K562 (cell line): ENCODE measurements at regions not wholly inside any gene's neighbourhood (a gene's known extent, or its start where the extent isn't known, plus 50 kb on each side); places are given as distances from the start of the nearest gene placed in this dataset.

Experiments
- ATAC-seq: fragments of 200-7000 bp; cut with Tn5 transposase; 3 replicates; pipeline ENCODE4 v1.9.1; 2020; ENCODE audit warnings: moderate library complexity
- BruUV-seq: library from RNA; stranded (reverse); fragments of 400-500 nt; replicated peaks from 2 replicates; lab custom pipeline; 2021; lab: Mats Ljungman, UMichigan
- CTCF ChIA-PET: fragments of 300-600 bp; formaldehyde crosslinking; extraction: SDS; loops from one replicate; lab custom pipeline; 2021; ENCODE audit warnings: low intra/inter-chr PET ratio; lab: Yijun Ruan, JAX
- POLR2A ChIA-PET: fragments of 300-600, 350-650 bp; sonication (Branson Sonifier 250); formaldehyde crosslinking; extraction: SDS; loops from one replicate; lab custom pipeline; 2021; ENCODE audit warnings: antibody characterized with exemption, inconsistent platforms; lab: Yijun Ruan, JAX
- DNase-seq, 4 experiments: peaks; one replicate each; pipeline versions ENCODE4 v3.0.0 to v3.0.0-alpha.2; 2011 to 2018; ENCODE audit warnings: low spot score in 3 of 4, mixed read lengths in 3 of 4; ENCODE audit errors: extremely low read depth in 1 of 4
- FAIRE-seq: peaks from 2 replicates; lab custom pipeline; 2011; peaks lifted over from hg19 to GRCh38; lab: Jason Lieb, UNC
- H2AFZ ChIP-seq: 2 replicates; pipeline ENCODE4 v1.6.0; 2011; ENCODE audit warnings: low read depth, low read length, control low read depth, inconsistent platforms
- H3K27ac ChIP-seq: fragments of 200-600 bp; 3 replicates; pipeline ENCODE4 v1.8.0; 2011; ENCODE audit warnings: low read depth, mild to moderate bottlenecking, control low read depth, inconsistent platforms, low read length, moderate library complexity, mixed read lengths; ENCODE audit errors: extremely low read depth
- H3K27me3 ChIP-seq, 2 experiments: fragments of 300-600 bp in 1 of 2; 2 replicates in 1 of 2; 3 replicates in 1 of 2; pipeline versions ENCODE4 v1.6.0 to v1.8.0; 2011; ENCODE audit warnings: inconsistent platforms in 2 of 2, low read length in 2 of 2, mild to moderate bottlenecking in 1 of 2, mixed read lengths in 1 of 2, moderate library complexity in 1 of 2; ENCODE audit not compliant: control insufficient read depth in 2 of 2, insufficient read depth in 2 of 2
- H3K36me3 ChIP-seq: fragments of 300-600 bp; 3 replicates; pipeline ENCODE4 v1.8.0; 2011; ENCODE audit warnings: mild to moderate bottlenecking, low read length, inconsistent platforms; ENCODE audit not compliant: control insufficient read depth, insufficient read depth
- H3K4me1 ChIP-seq, 2 experiments: fragments of 200-600 bp in 1 of 2; replicated peaks in 1 of 2; 2 replicates in 1 of 2; 3 replicates in 1 of 2; pipeline versions ENCODE4 v1.5.1 to v1.8.0; 2011; ENCODE audit warnings: inconsistent platforms in 2 of 2, low read length in 2 of 2, mild to moderate bottlenecking in 1 of 2, mixed read lengths in 1 of 2, moderate library complexity in 1 of 2; ENCODE audit not compliant: control insufficient read depth in 2 of 2, insufficient read depth in 2 of 2
- H3K4me2 ChIP-seq: 2 replicates; pipeline ENCODE4 v1.6.1; 2011; ENCODE audit warnings: low read length, control low read depth, inconsistent platforms, mixed read lengths; ENCODE audit not compliant: insufficient read depth
- H3K4me3 ChIP-seq: fragments of 200-600 bp; sonication (generic), shearing (Covaris generic); 2 replicates; pipeline ENCODE4 v1.5.1; 2016; ENCODE audit warnings: control low read depth, inconsistent platforms
- H3K79me2 ChIP-seq: fragments of 200-600 bp; 3 replicates; pipeline ENCODE4 v1.8.0; 2011; ENCODE audit warnings: low read length, inconsistent platforms; ENCODE audit not compliant: control insufficient read depth, insufficient read depth
- H3K9ac ChIP-seq, 2 experiments: 2 replicates each; pipeline versions ENCODE4 v1.6.0 to v1.6.1; 2011; ENCODE audit warnings: low read depth in 2 of 2, low read length in 2 of 2, control low read depth in 1 of 2, inconsistent platforms in 1 of 2, mild to moderate bottlenecking in 1 of 2, mixed read lengths in 1 of 2; ENCODE audit not compliant: insufficient read depth in 1 of 2
- H3K9me1 ChIP-seq: one replicate; pipeline ENCODE4 v1.6.0; 2011; ENCODE audit warnings: inconsistent platforms, mild to moderate bottlenecking, low read length, moderate library complexity; ENCODE audit not compliant: control insufficient read depth, insufficient read depth
- H3K9me3 ChIP-seq: replicated peaks from 2 replicates; pipeline ENCODE4 v1.5.1; 2011; ENCODE audit warnings: low read depth, low read length, inconsistent platforms; ENCODE audit not compliant: control insufficient read depth, insufficient read depth
- H4K20me1 ChIP-seq: replicated peaks from 2 replicates; pipeline ENCODE4 v1.6.1; 2011; ENCODE audit warnings: low read length, inconsistent platforms, mixed read lengths; ENCODE audit not compliant: control insufficient read depth, insufficient read depth
- ARID4B ChIP-seq: sonication (generic); formaldehyde crosslinking; IDR thresholded peaks from 2 replicates; pipeline ENCODE4 v1.8.0; 2022; ENCODE audit warnings: mild to moderate bottlenecking, missing genetic modification reagents
- ATF2 ChIP-seq: sonication (generic); formaldehyde crosslinking; IDR thresholded peaks from 2 replicates; pipeline ENCODE4 v1.8.1; 2022; ENCODE audit warnings: missing genetic modification reagents
- NFIC ChIP-seq: fragments of 450-650 bp; IDR thresholded peaks from 2 replicates; pipeline ENCODE4 v1.6.1; 2017; ENCODE audit warnings: mild to moderate bottlenecking, inconsistent platforms
- POLR2AphosphoS5 ChIP-seq: IDR thresholded peaks from 2 replicates; pipeline ENCODE4 v1.6.1; 2011; ENCODE audit warnings: mild to moderate bottlenecking, low read depth, low read length, moderate library complexity; ENCODE audit not compliant: control insufficient read depth, insufficient read depth
- SIX5 ChIP-seq, 2 experiments: IDR thresholded peaks; 2 replicates each; pipeline ENCODE4 v1.6.1; 2011; ENCODE audit warnings: low read length in 2 of 2, borderline replicate concordance in 1 of 2, low read depth in 1 of 2, mild to moderate bottlenecking in 1 of 2, moderate library complexity in 1 of 2; ENCODE audit not compliant: insufficient read depth in 1 of 2
- ZNF561 ChIP-seq: fragments of 450-650 bp; formaldehyde crosslinking; conservative IDR thresholded peaks from 2 replicates; pipeline ENCODE4 v1.4.0; 2020; ENCODE audit warnings: mild to moderate bottlenecking, moderate library complexity
- ZNF609 ChIP-seq: sonication (generic); formaldehyde crosslinking; IDR thresholded peaks from 2 replicates; pipeline ENCODE4 v1.8.1; 2023; ENCODE audit warnings: missing genetic modification reagents, mild to moderate bottlenecking, borderline replicate concordance
- ZNF77 ChIP-seq: fragments of 250-450 bp; sonication (Bioruptor Pico); IDR thresholded peaks from 2 replicates; pipeline ENCODE4 v1.5.0; 2020
- WGBS: fragments of 100-300 bp; shearing (Covaris generic); methylation state at CpG from one replicate; pipeline ENCODE4 v1.1.6; 2016; ENCODE audit warnings: low coverage, mixed read lengths; ENCODE audit not compliant: insufficient coverage; ENCODE audit errors: missing lambda C conversion rate; 5-methylcytosine and 5-hydroxymethylcytosine counted together
- in situ Hi-C: fragments of 300-500 bp; cut with MboI; formaldehyde crosslinking; loops from 4 replicates; pipeline ENCODE4 v1.15.0; 2018; ENCODE audit warnings: inconsistent platforms, mixed read lengths
- intact Hi-C: fragments of 100-400 bp; cut with micrococcal nuclease; formaldehyde crosslinking; loops from 2 replicates; pipeline ENCODE4 v1.14.2; 2022

- no peak overlapping the region for H2AFZ ChIP-seq
- ATAC-seq (no peak), DNase-seq (no peak), FAIRE-seq (no peak)
- CTCF ChIA-PET: no interaction called here
- TF ChIP-seq ZNF561 (CRISPR knock-in tag) (no peak), ARID4B (no peak), ZNF77 (CRISPR knock-in tag) (no peak), NFIC (no peak), SIX5 (IDR thresholded peaks at IDR 0.05; ENCODE audit: borderline replicate concordance in 1 of 2, insufficient read depth in 1 of 2, low read depth in 1 of 2, low read length in 2 of 2) (no peak), ATF2 (CRISPR knock-in tag) (no peak), ZNF609 (CRISPR knock-in tag) (no peak), POLR2AphosphoS5 (no peak)
- H3K27me3 ChIP-seq: no peaks in the 10 kb centered on the region
- BruUV-seq: no TSS peak
- POLR2A ChIA-PET: interaction anchor here (1.1 kb wide), 1 partner anchor 27 kb away, joined by 3 read pairs; no protein-coding TSS in a partner anchor
- no peak overlapping the region for H3K27ac ChIP-seq
- H3K9me3 ChIP-seq: no peaks in the 10 kb centered on the region
- no peaks in the 10 kb centered on the region for H3K9me1 ChIP-seq
- H3K36me3 ChIP-seq: no peaks in the 10 kb centered on the region
- no peaks in the 10 kb centered on the region for H4K20me1 ChIP-seq
- intact Hi-C loops (no loop called here), in situ Hi-C loops (no loop called here)
- no peaks in the 10 kb centered on the region for H3K79me2 ChIP-seq
- H3K4me2 ChIP-seq: no peak overlapping the region
- no peak overlapping the region for H3K4me3 ChIP-seq
- 0% methylated on average over 1 of the region's 1 CpG for WGBS
- H3K9ac ChIP-seq: no peak overlapping the region
- no peaks in the 10 kb centered on the region for H3K4me1 ChIP-seq
These were observed 560.5 kb upstream of the ZEB2 start for GRCh38 chr2:145080426-145080825.
